DMS 273 (cell line): ENCODE measurements at regions not wholly inside any gene's neighbourhood (a gene's known extent, or its start where the extent isn't known, plus 50 kb on each side); places are given as distances from the start of the nearest gene placed in this dataset.
"Not testable (repeated sequence)": the region's sequence is repeated elsewhere in the genome, so short reads cannot be mapped to it uniquely, and the experiment has no call there.

Source experiments
- DNase-seq: peaks from one replicate; lab custom pipeline; 2025; ENCODE audit not compliant: unreplicated experiment; lab: John Stamatoyannopoulos, UW

DNA sequence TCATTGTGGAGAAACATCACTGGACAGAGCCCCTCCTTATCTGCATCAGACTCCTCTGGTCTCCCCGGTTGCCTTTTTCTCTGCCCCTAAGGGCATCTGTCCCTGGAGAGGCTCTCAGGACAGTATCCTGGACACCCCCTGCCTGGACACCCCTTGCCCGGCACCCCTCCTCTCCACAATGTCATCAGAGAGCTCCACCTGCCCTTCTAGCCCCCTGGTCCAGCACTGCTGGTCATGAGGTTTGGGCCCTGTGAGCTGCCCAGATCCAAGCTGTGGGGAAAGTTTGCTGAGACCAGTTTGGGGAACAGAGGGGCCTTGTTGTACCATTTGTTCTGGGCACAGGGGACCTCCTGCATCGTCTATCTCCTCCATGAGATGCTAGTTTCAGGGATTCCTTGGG is 335.2 kb downstream of the CACNA1B start:
- not testable (repeated sequence) for DNase-seq

GRCh38 chr9:138213748-138214147 is 336.2 kb downstream of the CACNA1B start:
- not testable (repeated sequence) for DNase-seq

DNA sequence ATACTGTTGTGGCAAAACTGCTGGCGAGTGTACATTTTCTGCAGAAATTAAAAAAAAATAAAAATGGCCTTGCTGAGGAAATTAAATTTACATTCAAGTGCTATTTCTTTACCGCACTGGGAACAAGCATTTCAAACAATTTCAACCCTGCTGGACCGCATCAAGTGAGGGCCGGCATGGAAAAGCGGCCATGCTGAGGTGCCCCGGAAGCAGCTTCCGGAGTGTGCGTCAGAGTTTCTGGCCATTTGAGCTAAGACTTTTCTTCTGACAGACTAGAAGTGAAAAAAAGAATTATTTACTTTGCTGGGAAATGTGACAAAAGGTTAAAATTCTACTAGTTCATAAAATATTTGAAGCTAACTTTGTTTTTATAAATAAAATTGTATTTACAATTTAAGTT is 337.0 kb downstream of the CACNA1B start:
- DNase-seq, result not testable (repeated sequence)

GRCh38 chr9:138215588-138215987 is 338.0 kb downstream of the CACNA1B start:
- DNase-seq, result not testable (repeated sequence)

DNA sequence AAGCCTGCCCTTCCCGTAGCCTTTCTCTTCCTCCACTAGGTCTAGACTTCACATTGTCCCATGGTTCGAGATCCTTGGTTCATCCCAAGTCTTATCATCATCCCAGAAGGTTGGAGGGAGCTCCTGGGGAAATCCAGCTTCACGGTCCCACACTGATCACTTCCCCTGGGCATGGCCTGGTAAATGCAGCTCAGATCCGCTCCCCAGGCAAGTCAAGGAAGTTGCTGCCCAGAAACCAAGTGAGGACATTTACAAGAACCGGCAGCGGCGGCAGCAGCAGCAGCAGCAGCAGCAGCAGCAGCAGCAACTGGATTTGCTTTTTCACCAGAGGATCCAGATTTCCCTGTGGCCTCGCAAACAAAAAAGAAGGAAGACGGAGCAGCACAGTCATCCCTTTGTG is 339.2 kb downstream of the CACNA1B start:
- not testable (repeated sequence) for DNase-seq

DNA sequence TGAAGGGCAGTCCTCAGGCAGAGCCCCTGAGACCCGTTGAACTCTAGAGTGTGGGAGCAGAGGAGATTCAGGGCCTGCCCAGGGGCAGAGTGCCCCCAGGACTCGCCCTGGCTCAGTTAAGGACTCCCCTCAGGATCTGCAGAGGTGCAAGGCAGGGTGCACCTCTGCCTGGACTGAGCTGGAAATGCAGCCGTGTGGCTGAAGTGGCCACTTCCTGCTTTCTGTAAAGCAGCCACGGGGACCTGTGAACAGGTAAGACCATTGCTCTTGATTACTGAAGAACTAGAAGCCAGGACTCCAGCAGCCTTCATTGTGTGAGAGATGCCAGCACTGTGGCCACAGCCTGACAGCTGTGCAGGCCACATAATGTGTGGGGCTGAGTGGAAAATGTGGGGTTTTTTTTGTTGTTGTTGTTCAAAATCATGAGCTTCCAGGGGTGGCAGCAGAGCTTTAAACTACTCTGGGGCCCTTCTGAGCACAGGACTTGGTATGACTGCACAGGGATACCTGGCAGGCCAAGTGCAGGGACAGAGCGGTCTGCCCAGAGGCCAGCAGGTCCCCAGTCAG is 339.8 kb downstream of the CACNA1B start:
- DNase-seq, result not testable (repeated sequence)

GRCh38 chr9:138219249-138219648 is 341.7 kb downstream of the CACNA1B start:
- not testable (repeated sequence) for DNase-seq

- not testable (repeated sequence) for DNase-seq
Measured at GRCh38 chr9:138221446-138222054, 344.0 kb downstream of the CACNA1B start.

DNA sequence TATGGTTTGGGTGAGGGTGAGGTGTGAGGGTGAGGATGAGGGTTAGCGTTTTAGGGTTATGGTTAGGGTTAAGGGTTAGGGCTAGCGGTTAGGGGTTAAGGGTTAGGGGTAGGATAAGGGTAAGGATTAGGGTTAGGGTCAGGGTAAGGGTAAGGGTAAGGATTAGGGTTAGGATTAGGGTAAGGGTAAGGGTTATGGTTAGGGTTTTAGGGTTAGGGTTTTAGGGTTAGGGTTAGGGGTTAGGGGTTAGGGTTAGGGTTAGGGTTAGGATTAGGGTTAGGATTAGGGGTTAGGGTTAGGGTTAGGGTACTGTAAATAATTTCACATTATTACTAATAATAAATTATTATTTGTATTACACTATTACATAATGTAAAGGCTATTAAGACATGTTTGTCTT is 359.5 kb downstream of the CACNA1B start:
- not testable (repeated sequence) for DNase-seq

DNA sequence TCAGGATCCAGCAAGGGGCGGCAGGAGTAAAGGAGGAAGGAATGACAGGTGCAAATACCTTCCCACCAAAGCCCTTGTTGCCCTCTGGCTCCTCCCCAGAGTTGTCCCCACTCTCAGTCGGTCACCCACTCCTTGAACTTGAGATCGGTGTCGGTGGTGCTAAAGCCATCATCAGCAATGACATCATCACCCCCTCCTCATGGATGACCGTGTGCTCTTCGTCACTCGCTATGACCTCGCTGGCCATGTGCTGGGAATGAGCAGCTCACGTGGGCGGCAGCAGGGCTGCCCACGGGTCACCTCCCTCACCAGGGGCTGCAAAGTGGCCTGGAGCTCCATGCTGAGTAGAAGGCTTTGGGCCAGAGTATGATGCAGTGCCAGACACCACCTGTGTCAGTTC is 405.3 kb downstream of the CACNA1B start:
- DNase-seq, result not testable (repeated sequence)
